Heart right ventricle (tissue), 16 donors: ENCODE measurements at regions not wholly inside any gene's neighbourhood (a gene's known extent, or its start where the extent isn't known, plus 50 kb on each side); places are given as distances from the start of the nearest gene placed in this dataset.

Experiments
- ATAC-seq, 8 donors: fragments of 200-7000 bp; cut with Tn5 transposase; one replicate each; pipeline ENCODE4 v1.9.1; 2020; ENCODE audit warnings: mild to moderate bottlenecking in 8 of 8, moderate library complexity in 8 of 8, moderate number of reproducible peaks in 1 of 8
- DNase-seq, 2 donors: peaks; one replicate each; pipeline ENCODE4 v3.0.0-alpha.2; 2020
- H3K27ac ChIP-seq, 10 donors: fragments of 200-600 bp; sonication (generic) in 2 of 10; one replicate each; pipeline versions ENCODE4 v1.5.0 to v1.8.0; 2020 to 2022; ENCODE audit warnings: mild to moderate bottlenecking in 3 of 10
- H3K27me3 ChIP-seq, 7 donors: fragments of 200-600 bp; one replicate each; pipeline ENCODE4 v1.8.0; 2021 to 2022; ENCODE audit warnings: mild to moderate bottlenecking in 2 of 7
- H3K36me3 ChIP-seq, 9 donors: fragments of 200-600 bp; sonication (generic) in 1 of 9; one replicate each; pipeline versions ENCODE4 v1.5.0 to v1.8.0; 2020 to 2022; ENCODE audit warnings: mild to moderate bottlenecking in 2 of 9
- H3K4me1 ChIP-seq, 9 donors: fragments of 200-600 bp; sonication (generic) in 1 of 9; one replicate each; pipeline versions ENCODE4 v1.5.0 to v1.8.0; 2020 to 2022; ENCODE audit warnings: mild to moderate bottlenecking in 4 of 9
- H3K4me3 ChIP-seq, 10 donors: fragments of 200-600 bp; sonication (generic) in 2 of 10; one replicate each; pipeline versions ENCODE4 v1.5.0 to v1.8.0; 2020 to 2022; ENCODE audit warnings: mild to moderate bottlenecking in 7 of 10, moderate library complexity in 2 of 10
- H3K9me3 ChIP-seq, 11 donors: fragments of 200-600 bp in 10 of 11; sonication (generic) in 2 of 11; one replicate each; pipeline versions ENCODE4 v1.5.0 to v1.8.0; 2013 to 2022; ENCODE audit warnings: mild to moderate bottlenecking in 2 of 11, control low read depth in 1 of 11, moderate library complexity in 1 of 11
- WGBS, 2 donors: extraction: QIAGEN DNeasy Blood & Tissue Kit; methylation state at CpG; one replicate each; pipeline ENCODE4 v1.1.7; 2013; ENCODE audit warnings: inconsistent platforms in 1 of 2; 5-methylcytosine and 5-hydroxymethylcytosine counted together
- intact Hi-C, 10 donors: fragments of 100-400 bp; cut with DNase I; formaldehyde crosslinking; loops; one replicate each; pipeline versions ENCODE4 v1.11.1 to v1.14.2; 2022
- TF ChIP-seq, protein P1 (sequence below), 9 donors: fragments of 200-600 bp; sonication (generic) in 2 of 9; IDR thresholded peaks; one replicate each; pipeline versions ENCODE4 v1.5.0 to v1.8.0; 2021 to 2022; ENCODE audit warnings: antibody characterized with exemption in 9 of 9, mild to moderate bottlenecking in 5 of 9, moderate library complexity in 1 of 9
- donor health status: Arrhythmogenic right ventricular cardiomyopathy.
- donor health status: ischemic (EF 13 %, LVEDD 7.1; RV severe dilation, severe dysfunction).
- donor health status: healthy with polysubstance abuse.
- donor health status: DM: no; HTN: yes; CAD: no.
- donor health status: DM: no; HTN: no; CAD: no.
- donor health status: ischemic (EF 25% LVEDD 6.9; RV normal size, moderate dysfunction).
- donor health status: ischemic (EF 25% LVEDD 5.7; RV mildly dilated, moderate dysfunction).
- donor health status: healthy.
- donor health status: DM: yes; HTN: yes; CAD: no.
- donor health status: Ischemic cardiomyopathy.
- donor health status: ischemic (EF 35%, LVEDD 5.7; RV mildly dilated, moderate dysfunction).
- donor health status: nonischemic (EF 11% LVEDD 7.7; RV severe dilation, severe dysfunction).
- donor health status: DM: yes; HTN: yes; CAD: no.
- donor health status: PGD.
- donor health status: ischemic (EF 29% LVEDD 5.4; RV normal size, mild dysfunction).
- donor health status: nonischemic (EF 23%, LVEDD 6.1; RV moderate dilation, normal function).

DNA sequence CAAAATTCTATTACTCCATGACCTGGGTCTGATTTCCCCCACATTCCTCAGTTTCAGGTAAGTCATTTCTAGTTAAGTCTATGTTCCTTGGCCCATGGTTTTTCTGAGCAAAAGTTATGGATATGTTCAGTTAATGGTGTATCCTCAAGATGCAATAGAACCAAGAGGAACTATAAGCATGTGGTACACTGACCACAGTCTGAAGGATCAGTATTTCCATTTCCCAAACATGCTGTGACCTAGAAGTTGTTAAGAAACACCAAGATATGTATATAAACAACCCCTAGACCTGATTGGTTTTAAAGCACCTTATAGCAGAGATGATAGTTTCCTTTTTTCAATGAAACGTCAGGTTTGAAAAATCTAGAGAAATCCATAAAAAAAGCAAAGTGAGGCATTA is 94.2 kb upstream of the ABCB5 start:
- Histone ChIP-seq H3K27me3 (peaks cover 0 to 5% (median 0%) of the 10 kb centered on the region in 7 donors), H3K9me3 (peaks cover 0 to 18% (median 0%) of the 10 kb centered on the region in 11 donors), H3K4me3 (no peak overlapping the region), H3K27ac (no peak overlapping the region), H3K36me3 (no peaks in the 10 kb centered on the region), H3K4me1 (no peaks in the 10 kb centered on the region)
- ATAC-seq (no peak), DNase-seq (no peak)
- intact Hi-C loops, result no loop called here
- TF ChIP-seq, protein P1, sequence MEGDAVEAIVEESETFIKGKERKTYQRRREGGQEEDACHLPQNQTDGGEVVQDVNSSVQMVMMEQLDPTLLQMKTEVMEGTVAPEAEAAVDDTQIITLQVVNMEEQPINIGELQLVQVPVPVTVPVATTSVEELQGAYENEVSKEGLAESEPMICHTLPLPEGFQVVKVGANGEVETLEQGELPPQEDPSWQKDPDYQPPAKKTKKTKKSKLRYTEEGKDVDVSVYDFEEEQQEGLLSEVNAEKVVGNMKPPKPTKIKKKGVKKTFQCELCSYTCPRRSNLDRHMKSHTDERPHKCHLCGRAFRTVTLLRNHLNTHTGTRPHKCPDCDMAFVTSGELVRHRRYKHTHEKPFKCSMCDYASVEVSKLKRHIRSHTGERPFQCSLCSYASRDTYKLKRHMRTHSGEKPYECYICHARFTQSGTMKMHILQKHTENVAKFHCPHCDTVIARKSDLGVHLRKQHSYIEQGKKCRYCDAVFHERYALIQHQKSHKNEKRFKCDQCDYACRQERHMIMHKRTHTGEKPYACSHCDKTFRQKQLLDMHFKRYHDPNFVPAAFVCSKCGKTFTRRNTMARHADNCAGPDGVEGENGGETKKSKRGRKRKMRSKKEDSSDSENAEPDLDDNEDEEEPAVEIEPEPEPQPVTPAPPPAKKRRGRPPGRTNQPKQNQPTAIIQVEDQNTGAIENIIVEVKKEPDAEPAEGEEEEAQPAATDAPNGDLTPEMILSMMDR (IDR thresholded peaks at IDR 0.05), result no peak
- 73 to 91% methylated on average over 1 of the region's 1 CpG for WGBS, 2 donors

DNA sequence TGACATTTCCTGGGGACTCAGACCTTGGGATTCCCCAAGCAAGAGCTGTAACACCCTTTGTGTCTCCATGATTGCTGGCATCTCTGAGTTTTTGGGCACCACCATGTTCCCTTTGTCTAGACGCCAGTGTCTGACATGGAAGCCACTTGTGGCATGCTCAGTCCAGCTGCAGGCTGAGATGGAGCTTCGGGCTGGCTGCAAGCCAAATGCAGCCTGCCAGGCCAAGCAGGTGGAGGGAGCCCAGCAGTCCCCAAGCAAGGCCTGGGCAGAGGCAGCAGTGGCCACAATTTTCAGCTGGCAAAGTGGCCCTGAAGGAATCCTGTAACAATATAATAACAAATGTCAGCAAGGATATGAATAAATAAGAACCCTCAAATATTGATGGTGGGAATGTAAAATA is 86.2 kb upstream of the ABCB5 start:
- Histone ChIP-seq H3K36me3 (no peaks in the 10 kb centered on the region), H3K4me3 (no peak overlapping the region), H3K9me3 (peaks cover 0 to 17% (median 8%) of the 10 kb centered on the region in 11 donors), H3K27me3 (no peaks in the 10 kb centered on the region), H3K27ac (no peak overlapping the region), H3K4me1 (no peaks in the 10 kb centered on the region)
- 82 to 88% methylated on average over 2 of the region's 2 CpGs for WGBS, 2 donors
- no peak for ATAC-seq
- DNase-seq, result no peak
- TF ChIP-seq, protein P1 (IDR thresholded peaks at IDR 0.05), result no peak
- intact Hi-C loops, result no loop called here

DNA sequence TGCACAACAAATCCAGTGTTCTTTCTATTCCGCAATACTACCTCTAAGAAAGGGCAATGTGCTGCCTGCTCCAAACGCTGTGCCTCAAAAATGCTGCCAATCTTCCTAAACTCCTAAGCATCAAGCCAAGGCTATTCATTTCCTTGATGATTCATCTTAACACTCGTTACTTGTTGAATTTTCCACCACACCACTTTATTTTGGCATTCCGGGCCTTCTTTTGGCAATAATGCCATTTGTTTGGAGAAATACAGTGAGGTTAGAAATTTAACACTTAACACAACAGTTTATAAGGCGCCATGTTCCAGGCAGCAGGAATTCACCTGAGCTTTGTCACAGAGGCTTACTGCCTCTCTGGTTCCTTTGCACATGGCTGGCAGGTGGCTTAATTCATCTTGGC is 82.6 kb upstream of the ABCB5 start:
- H3K27ac ChIP-seq, result no peak overlapping the region
- 82 to 83% methylated on average over 5 of the region's 5 CpGs for WGBS, 2 donors
- no peak for DNase-seq
- H3K4me1 ChIP-seq, result no peaks in the 10 kb centered on the region
- H3K27me3 ChIP-seq, result no peaks in the 10 kb centered on the region
- ATAC-seq, result no peak
- H3K36me3 ChIP-seq, result no peaks in the 10 kb centered on the region
- peaks cover 0 to 15% (median 7%) of the 10 kb centered on the region in 11 donors for H3K9me3 ChIP-seq
- no peak overlapping the region for H3K4me3 ChIP-seq
- TF ChIP-seq, protein P1 (IDR thresholded peaks at IDR 0.05), result no peak
- intact Hi-C loops, result no loop called here

DNA sequence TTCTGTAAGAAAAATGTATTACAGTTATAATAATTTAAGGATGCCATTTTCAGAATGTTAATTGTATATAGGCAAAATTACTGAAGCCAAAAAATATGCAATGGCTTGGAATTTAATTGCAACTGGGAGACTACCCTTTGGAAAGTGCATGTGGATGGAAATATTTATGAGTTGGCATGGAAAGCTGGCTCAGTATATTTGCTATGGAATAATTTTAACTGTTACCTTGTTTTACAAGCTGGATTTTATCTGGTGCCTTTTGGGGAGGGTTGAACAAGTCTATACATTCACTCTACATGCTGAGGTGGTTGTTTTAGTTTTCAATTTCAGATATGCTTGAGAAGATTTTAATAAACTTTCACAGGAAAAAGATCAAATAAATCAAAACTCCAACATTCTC is 80.9 kb upstream of the ABCB5 start:
- ATAC-seq (no peak), DNase-seq (no peak)
- H3K9me3 ChIP-seq, result peaks cover 0 to 4% (median 0%) of the 10 kb centered on the region in 11 donors
- H3K4me3 ChIP-seq, result no peak overlapping the region
- no peaks in the 10 kb centered on the region for H3K27me3 ChIP-seq
- no peaks in the 10 kb centered on the region for H3K36me3 ChIP-seq
- H3K4me1 ChIP-seq, result no peaks in the 10 kb centered on the region
- no peak overlapping the region for H3K27ac ChIP-seq
- TF ChIP-seq, protein P1 (IDR thresholded peaks at IDR 0.05), result no peak
- intact Hi-C loops, result no loop called here

DNA sequence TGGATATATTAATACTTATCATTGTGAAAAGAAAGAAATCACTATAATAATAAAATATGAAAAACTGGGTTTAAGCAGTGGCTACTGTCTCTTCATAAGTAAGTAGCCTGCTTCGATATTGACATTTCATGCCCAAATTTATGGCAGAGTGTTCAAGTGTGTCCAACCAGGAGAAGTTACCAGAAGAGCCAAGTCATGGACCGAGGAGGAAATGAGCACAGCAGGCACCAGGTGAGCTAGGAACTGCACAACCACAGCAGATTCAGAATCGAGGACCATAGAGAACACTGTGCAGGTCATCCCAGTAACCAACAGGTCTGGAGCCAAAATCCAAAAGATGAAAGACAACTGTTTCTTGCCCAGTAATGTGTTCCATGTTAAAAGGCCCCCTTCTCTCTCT is 79.9 kb upstream of the ABCB5 start:
- H3K4me3 ChIP-seq, result no peak overlapping the region
- no peak for ATAC-seq
- DNase-seq, result no peak
- H3K36me3 ChIP-seq, result no peaks in the 10 kb centered on the region
- no peaks in the 10 kb centered on the region for H3K27me3 ChIP-seq
- H3K4me1 ChIP-seq, result no peaks in the 10 kb centered on the region
- no peak overlapping the region for H3K27ac ChIP-seq
- TF ChIP-seq, protein P1 (IDR thresholded peaks at IDR 0.05), result no peak
- intact Hi-C loops, result no loop called here
- WGBS, 2 donors, result 77 to 89% methylated on average over 3 of the region's 3 CpGs
- peaks cover 0 to 8% (median 0%) of the 10 kb centered on the region in 11 donors for H3K9me3 ChIP-seq
